Lung (tissue), 11 donors: ENCODE measurements at regions not wholly inside any gene's neighbourhood (a gene's known extent, or its start where the extent isn't known, plus 50 kb on each side); places are given as distances from the start of the nearest gene placed in this dataset.

Experiments used
- ATAC-seq: fragments of 200-7000 bp; cut with Tn5 transposase; one replicate; pipeline ENCODE4 v1.9.1; 2020; ENCODE audit warnings: moderate number of reproducible peaks; ENCODE audit not compliant: insufficient read depth, low FRiP score
- DNase-seq, 3 donors: peaks; one replicate each; pipeline ENCODE4 v3.0.0-alpha.2; 2013 to 2017
- H3K27ac ChIP-seq, 2 donors: one replicate each; pipeline ENCODE4 v1.5.1; 2013; ENCODE audit warnings: mild to moderate bottlenecking in 2 of 2, moderate library complexity in 2 of 2, control low read depth in 1 of 2, inconsistent platforms in 1 of 2, low read depth in 1 of 2, low read length in 1 of 2
- H3K27me3 ChIP-seq, 3 donors: one replicate each; pipeline ENCODE4 v1.5.1; 2013; ENCODE audit warnings: low read length in 2 of 3; ENCODE audit not compliant: control insufficient read depth in 3 of 3, insufficient read depth in 3 of 3
- H3K36me3 ChIP-seq, 4 donors: one replicate each; pipeline ENCODE4 v1.5.1; 2013; ENCODE audit warnings: low read length in 4 of 4, mild to moderate bottlenecking in 1 of 4, moderate library complexity in 1 of 4; ENCODE audit not compliant: control insufficient read depth in 4 of 4, insufficient read depth in 4 of 4
- H3K4me1 ChIP-seq, 5 donors: one replicate each; pipeline ENCODE4 v1.5.1; 2013; ENCODE audit warnings: low read length in 5 of 5, mild to moderate bottlenecking in 2 of 5, moderate library complexity in 1 of 5; ENCODE audit not compliant: control insufficient read depth in 5 of 5, insufficient read depth in 5 of 5
- H3K4me3 ChIP-seq: one replicate; pipeline ENCODE4 v1.5.1; 2013; ENCODE audit warnings: mild to moderate bottlenecking, control low read depth, moderate library complexity
- H3K9ac ChIP-seq, 2 donors: one replicate each; pipeline ENCODE4 v1.5.1; 2013; ENCODE audit warnings: low read length in 2 of 2, control low read depth in 1 of 2; ENCODE audit not compliant: insufficient read depth in 1 of 2
- H3K9me3 ChIP-seq, 4 donors: one replicate each; pipeline ENCODE4 v1.5.1; 2013; ENCODE audit warnings: low read length in 3 of 4, mild to moderate bottlenecking in 1 of 4, moderate library complexity in 1 of 4; ENCODE audit not compliant: control insufficient read depth in 4 of 4, insufficient read depth in 3 of 4
- CTCF ChIP-seq: IDR thresholded peaks from 2 replicates; pipeline ENCODE4 v1.5.1; 2012; ENCODE audit warnings: mild to moderate bottlenecking; ENCODE audit errors: control extremely low read depth, extremely low read depth
- WGBS, 2 donors: extraction: QIAGEN DNeasy Blood & Tissue Kit; methylation state at CpG; one replicate each; pipeline ENCODE4 v1.1.7; 2013; 5-methylcytosine and 5-hydroxymethylcytosine counted together
- donor health status: control.
- donor health status: control.
- donor health status: Bipolar disorder and iron deficiency.
- donor health status: healthy.
- donor health status: DM: yes; HTN: yes; CAD: no.

- peaks cover 0 to 12% (median 3%) of the 10 kb centered on the region in 5 donors for H3K4me1 ChIP-seq
- ATAC-seq (no peak), DNase-seq (peak in 1 of 3 donors; percentile 7)
- no peak overlapping the region for H3K9ac ChIP-seq
- H3K4me3 ChIP-seq: no peak overlapping the region
- no peaks in the 10 kb centered on the region for H3K9me3 ChIP-seq
- no peak for TF ChIP-seq CTCF
- no peaks in the 10 kb centered on the region for H3K36me3 ChIP-seq
- no peaks in the 10 kb centered on the region for H3K27me3 ChIP-seq
- 85 to 86% methylated on average over 21 of the region's 21 CpGs for WGBS, 2 donors
- no peak overlapping the region for H3K27ac ChIP-seq
These were observed 119.5 kb upstream of the FRMD1 start for GRCh38 chr6:168198302-168199180.

GRCh38 chr6:168197636-168198301 lies 118.8 kb upstream of the FRMD1 start:
- TF ChIP-seq CTCF: no peak
- H3K27ac ChIP-seq: no peak overlapping the region
- H3K9ac ChIP-seq: no peak overlapping the region
- H3K4me3 ChIP-seq: no peak overlapping the region
- DNase-seq (peak in 1 of 3 donors; percentile 4), ATAC-seq (no peak)
- H3K4me1 ChIP-seq: peaks cover 0 to 12% (median 3%) of the 10 kb centered on the region in 5 donors
- H3K27me3 ChIP-seq: no peaks in the 10 kb centered on the region
- 79 to 93% methylated on average over 10 of the region's 10 CpGs for WGBS, 2 donors
- no peaks in the 10 kb centered on the region for H3K9me3 ChIP-seq
- H3K36me3 ChIP-seq: no peaks in the 10 kb centered on the region

GRCh38 chr6:168196881-168197635 lies 118.0 kb upstream of the FRMD1 start:
- no peaks in the 10 kb centered on the region for H3K36me3 ChIP-seq
- no peaks in the 10 kb centered on the region for H3K9me3 ChIP-seq
- H3K4me3 ChIP-seq: no peak overlapping the region
- H3K4me1 ChIP-seq: peaks cover 0 to 12% (median 3%) of the 10 kb centered on the region in 5 donors
- peak in 1 of 3 donors; percentile 15 for DNase-seq
- no peaks in the 10 kb centered on the region for H3K27me3 ChIP-seq
- no peak overlapping the region for H3K27ac ChIP-seq
- 84 to 88% methylated on average over 25 of the region's 25 CpGs for WGBS, 2 donors
- ATAC-seq: no peak
- H3K9ac ChIP-seq: no peak overlapping the region
- TF ChIP-seq CTCF: no peak
